Trophoblast cell (in vitro differentiated cells and primary cell): ENCODE measurements at regions not wholly inside any gene's neighbourhood (a gene's known extent, or its start where the extent isn't known, plus 50 kb on each side); places are given as distances from the start of the nearest gene placed in this dataset.

Experiments used
- DNase-seq, 2 donors: peaks; one replicate each; pipeline ENCODE4 v3.0.0-alpha.2; 2016
- H2AFZ ChIP-seq: 2 replicates; pipeline ENCODE4 v1.6.1; 2013; ENCODE audit warnings: low read length, moderate library complexity, mild to moderate bottlenecking; ENCODE audit not compliant: insufficient read depth, poor library complexity
- H2AK5ac ChIP-seq: 2 replicates; pipeline ENCODE4 v1.6.1; 2013; ENCODE audit warnings: mild to moderate bottlenecking, low read length
- H2BK120ac ChIP-seq: 2 replicates; pipeline ENCODE4 v1.6.1; 2013; ENCODE audit warnings: low read length, mild to moderate bottlenecking, moderate library complexity; ENCODE audit not compliant: insufficient read depth, poor library complexity
- H2BK12ac ChIP-seq: 2 replicates; pipeline ENCODE4 v1.6.1; 2013; ENCODE audit warnings: mild to moderate bottlenecking, low read length, moderate library complexity
- H2BK5ac ChIP-seq: 2 replicates; pipeline ENCODE4 v1.6.1; 2013; ENCODE audit warnings: low read length, low read depth, moderate library complexity, mild to moderate bottlenecking; ENCODE audit not compliant: poor library complexity
- H3K14ac ChIP-seq: 2 replicates; pipeline ENCODE4 v1.6.1; 2013; ENCODE audit warnings: mild to moderate bottlenecking, low read length
- H3K18ac ChIP-seq: 2 replicates; pipeline ENCODE4 v1.6.1; 2013; ENCODE audit warnings: mild to moderate bottlenecking, low read length
- H3K23ac ChIP-seq: 2 replicates; pipeline ENCODE4 v1.6.1; 2013; ENCODE audit warnings: low read length
- H3K27ac ChIP-seq: 2 replicates; pipeline ENCODE4 v1.5.1; 2013; ENCODE audit warnings: low read depth, mild to moderate bottlenecking, inconsistent platforms, low read length, moderate library complexity
- H3K27me3 ChIP-seq: 2 replicates; pipeline ENCODE4 v1.6.1; 2013; ENCODE audit warnings: inconsistent platforms, mild to moderate bottlenecking, low read length, moderate library complexity; ENCODE audit not compliant: insufficient read depth
- H3K36me3 ChIP-seq, 2 experiments: 1 replicate in 1 of 2; 2 replicates in 1 of 2; pipeline ENCODE4 v1.6.1; 2013; ENCODE audit warnings: low read length in 2 of 2, mild to moderate bottlenecking in 2 of 2, moderate library complexity in 1 of 2; ENCODE audit not compliant: insufficient read depth in 2 of 2, control insufficient read depth in 1 of 2
- H3K4ac ChIP-seq: 2 replicates; pipeline ENCODE4 v1.6.1; 2013; ENCODE audit warnings: low read depth, mild to moderate bottlenecking, low read length, moderate library complexity
- H3K4me1 ChIP-seq, 2 experiments: 1 replicate in 1 of 2; 2 replicates in 1 of 2; pipeline ENCODE4 v1.6.1; 2013; ENCODE audit warnings: low read length in 2 of 2, mild to moderate bottlenecking in 2 of 2, moderate library complexity in 1 of 2; ENCODE audit not compliant: insufficient read depth in 2 of 2, control insufficient read depth in 1 of 2
- H3K4me2 ChIP-seq: 2 replicates; pipeline ENCODE4 v1.6.1; 2013; ENCODE audit warnings: inconsistent platforms, mild to moderate bottlenecking, low read length, moderate library complexity
- H3K4me3 ChIP-seq: 2 replicates; pipeline ENCODE4 v1.5.1; 2013; ENCODE audit warnings: mild to moderate bottlenecking, low read depth, low read length, inconsistent platforms
- H3K79me1 ChIP-seq: one replicate; pipeline ENCODE4 v1.6.1; 2013; ENCODE audit warnings: low read length
- H3K79me2 ChIP-seq: 2 replicates; pipeline ENCODE4 v1.6.1; 2013; ENCODE audit warnings: low read length, mild to moderate bottlenecking; ENCODE audit not compliant: control insufficient read depth, insufficient read depth, poor library complexity
- H3K9ac ChIP-seq: 2 replicates; pipeline ENCODE4 v1.6.1; 2013; ENCODE audit warnings: mild to moderate bottlenecking, low read length
- H3K9me3 ChIP-seq: 2 replicates; pipeline ENCODE4 v1.6.1; 2013; ENCODE audit warnings: low read depth, mild to moderate bottlenecking, control low read depth, inconsistent platforms, low read length; ENCODE audit not compliant: insufficient read depth
- H4K12ac ChIP-seq: 2 replicates; pipeline ENCODE4 v1.6.1; 2013; ENCODE audit warnings: low read depth, mild to moderate bottlenecking, low read length, moderate library complexity
- H4K8ac ChIP-seq: 2 replicates; pipeline ENCODE4 v1.6.1; 2013; ENCODE audit warnings: low read depth, mild to moderate bottlenecking, low read length, moderate library complexity
- H4K91ac ChIP-seq: one replicate; pipeline ENCODE4 v1.6.1; 2013; ENCODE audit warnings: low read depth, mild to moderate bottlenecking, low read length, moderate library complexity
- WGBS: extraction: QIAGEN DNeasy Blood & Tissue Kit; methylation state at CpG from one replicate; pipeline ENCODE4 v1.1.7; 2013; ENCODE audit warnings: missing lambda C conversion rate; ENCODE audit not compliant: insufficient read length, insufficient coverage; ENCODE audit errors: extremely low coverage; 5-methylcytosine and 5-hydroxymethylcytosine counted together

DNA sequence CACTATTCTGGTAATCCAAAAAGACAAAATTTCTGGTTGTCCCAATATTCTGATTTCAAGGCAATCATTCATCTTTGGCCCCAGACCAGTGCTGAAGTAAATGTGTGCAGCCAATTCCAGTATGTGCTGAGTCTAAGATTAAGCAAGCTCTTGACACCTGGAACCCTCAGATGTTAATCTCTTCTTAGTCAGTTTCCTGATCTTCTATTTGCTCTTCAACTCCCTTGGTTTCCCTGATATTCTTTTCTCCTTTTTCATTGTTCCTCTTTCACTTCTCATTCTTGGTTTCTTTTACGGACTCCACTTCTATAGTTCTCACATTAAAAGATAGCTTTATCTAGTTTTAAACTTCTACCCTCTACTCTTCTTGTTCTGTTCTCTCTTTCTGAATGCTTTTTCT lies 445.7 kb upstream of the FANCL start:
- WGBS = no CpG with 5 or more reads among the region's 1 CpG
- H2AK5ac ChIP-seq = no peak overlapping the region
- H3K4ac ChIP-seq = no peak overlapping the region
- no peak overlapping the region for H2AFZ ChIP-seq
- H3K79me2 ChIP-seq = no peaks in the 10 kb centered on the region
- H3K27ac ChIP-seq = no peak overlapping the region
- no peak overlapping the region for H3K4me3 ChIP-seq
- no peaks in the 10 kb centered on the region for H3K27me3 ChIP-seq
- no peak overlapping the region for H3K14ac ChIP-seq
- H4K8ac ChIP-seq = no peak overlapping the region
- no peak overlapping the region for H3K18ac ChIP-seq
- no peak overlapping the region for H4K91ac ChIP-seq
- H3K36me3 ChIP-seq = no peaks in the 10 kb centered on the region
- H3K4me1 ChIP-seq = no peaks in the 10 kb centered on the region
- no peaks in the 10 kb centered on the region for H3K79me1 ChIP-seq
- H4K12ac ChIP-seq = no peak overlapping the region
- H3K9ac ChIP-seq = no peak overlapping the region
- no peaks in the 10 kb centered on the region for H3K9me3 ChIP-seq
- no peak for DNase-seq
- H2BK5ac ChIP-seq = no peak overlapping the region
- H2BK12ac ChIP-seq = no peak overlapping the region
- H2BK120ac ChIP-seq = no peak overlapping the region
- H3K23ac ChIP-seq = no peak overlapping the region
- H3K4me2 ChIP-seq = no peak overlapping the region

DNA sequence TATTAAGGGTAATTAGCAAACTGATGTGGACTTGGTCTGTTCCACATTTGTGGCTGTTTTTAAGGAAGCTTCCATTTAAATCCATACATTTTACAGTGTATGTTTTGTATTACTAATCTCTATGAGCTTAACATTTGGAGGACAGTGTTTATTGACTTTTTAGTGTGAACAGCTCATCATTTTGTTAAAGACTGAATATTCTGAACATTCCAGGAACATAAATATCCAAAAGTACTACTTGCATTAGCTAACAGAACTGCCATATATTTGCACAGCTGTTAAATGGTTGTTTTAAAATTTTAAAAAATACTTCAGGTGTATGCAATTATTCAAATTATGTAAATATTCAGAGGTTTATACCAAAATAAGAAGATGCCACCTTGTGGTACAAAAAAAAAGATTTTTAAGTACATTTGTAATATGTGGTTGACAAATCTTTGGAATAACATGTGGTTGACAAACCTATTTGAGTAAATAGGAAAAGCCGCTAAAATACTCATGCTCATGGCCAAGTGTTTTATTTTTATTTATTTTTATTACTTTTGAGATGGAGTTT lies 439.7 kb upstream of the FANCL start:
- H3K18ac ChIP-seq = no peak overlapping the region

DNA sequence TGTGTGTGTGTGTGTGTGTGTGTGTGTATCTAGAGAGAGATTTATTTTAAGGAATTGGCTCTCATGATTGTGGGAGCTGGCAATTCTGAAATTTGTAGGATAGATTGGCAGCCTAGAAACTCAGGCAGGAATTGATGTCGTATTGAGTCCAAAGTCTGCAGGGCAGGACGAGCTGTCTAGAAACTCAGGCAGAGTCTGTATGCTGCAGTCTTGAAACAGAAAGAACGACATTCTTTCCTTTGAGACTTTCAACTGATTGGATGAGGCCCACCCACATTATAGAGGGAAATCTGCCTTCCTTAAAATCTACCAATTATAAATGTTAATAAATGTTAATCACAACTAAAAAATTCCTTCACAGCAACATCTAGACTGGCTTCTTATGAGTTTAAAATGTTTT lies 436.6 kb upstream of the FANCL start:
- Histone ChIP-seq H3K79me1 (no peaks in the 10 kb centered on the region), H4K91ac (no peak overlapping the region), H3K4me3 (no peak overlapping the region), H3K14ac (no peak overlapping the region), H3K36me3 (no peaks in the 10 kb centered on the region), H3K27me3 (no peaks in the 10 kb centered on the region), H2AFZ (no peak overlapping the region), H3K9me3 (no peaks in the 10 kb centered on the region), H2BK5ac (no peak overlapping the region), H3K4me1 (no peaks in the 10 kb centered on the region), H3K18ac (no peak overlapping the region), H2BK12ac (no peak overlapping the region), H3K27ac (no peak overlapping the region), H3K4ac (no peak overlapping the region), H2BK120ac (no peak overlapping the region), H3K9ac (no peak overlapping the region), H2AK5ac (no peak overlapping the region), H4K8ac (no peak overlapping the region), H4K12ac (no peak overlapping the region), H3K4me2 (no peak overlapping the region), H3K79me2 (no peaks in the 10 kb centered on the region), H3K23ac (no peak overlapping the region)
- no peak for DNase-seq
- no CpG with 5 or more reads among the region's 3 CpGs for WGBS

More for the DNA sequence above, 439.7 kb upstream of the FANCL start:
- H4K8ac ChIP-seq = no peak overlapping the region
- no peaks in the 10 kb centered on the region for H3K27me3 ChIP-seq
- no peak overlapping the region for H4K12ac ChIP-seq
- peak in 1 of 2 donors; percentile 25 for DNase-seq
- H3K23ac ChIP-seq = no peak overlapping the region
- H3K4ac ChIP-seq = no peak overlapping the region
- no peaks in the 10 kb centered on the region for H3K9me3 ChIP-seq
- H2BK120ac ChIP-seq = no peak overlapping the region
- no peak overlapping the region for H3K4me3 ChIP-seq
- H3K4me2 ChIP-seq = no peak overlapping the region
- H2AFZ ChIP-seq = no peak overlapping the region
- H3K4me1 ChIP-seq = no peaks in the 10 kb centered on the region
- no peak overlapping the region for H2AK5ac ChIP-seq
- no peak overlapping the region for H2BK12ac ChIP-seq
- no peak overlapping the region for H2BK5ac ChIP-seq
- H3K79me2 ChIP-seq = no peaks in the 10 kb centered on the region
- H3K9ac ChIP-seq = no peak overlapping the region
- H3K14ac ChIP-seq = no peak overlapping the region
- H3K27ac ChIP-seq = no peak overlapping the region
- no peaks in the 10 kb centered on the region for H3K79me1 ChIP-seq
- H4K91ac ChIP-seq = no peak overlapping the region
- no peaks in the 10 kb centered on the region for H3K36me3 ChIP-seq
- WGBS = no CpG with 5 or more reads among the region's 1 CpG

DNA sequence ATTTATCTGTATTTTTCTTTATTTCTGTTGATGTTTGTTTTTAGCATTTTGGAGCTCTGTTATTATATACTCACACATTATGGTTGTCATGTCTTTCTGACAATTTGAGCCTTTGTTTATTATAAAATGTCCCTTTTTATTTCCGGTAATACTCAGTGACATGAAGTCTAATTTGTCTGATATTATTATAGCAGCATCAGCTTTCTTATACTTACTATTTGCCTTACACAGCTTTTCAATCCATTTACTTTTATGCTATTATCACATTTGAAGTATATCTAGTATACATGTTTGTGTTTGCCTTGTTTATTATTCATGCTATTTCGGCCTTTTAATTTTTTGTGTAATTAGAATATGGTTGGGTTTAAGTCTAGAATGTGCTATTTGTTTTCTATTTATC lies 430.6 kb upstream of the FANCL start:
- no peaks in the 10 kb centered on the region for H3K9me3 ChIP-seq
- H3K79me1 ChIP-seq = no peaks in the 10 kb centered on the region
- no peaks in the 10 kb centered on the region for H3K36me3 ChIP-seq
- no peak overlapping the region for H4K91ac ChIP-seq
- H3K4me3 ChIP-seq = no peak overlapping the region
- H2AK5ac ChIP-seq = no peak overlapping the region
- H3K18ac ChIP-seq = no peak overlapping the region
- no peaks in the 10 kb centered on the region for H3K27me3 ChIP-seq
- no peak overlapping the region for H2BK5ac ChIP-seq
- no peak overlapping the region for H4K12ac ChIP-seq
- H3K79me2 ChIP-seq = no peaks in the 10 kb centered on the region
- H2BK12ac ChIP-seq = no peak overlapping the region
- H4K8ac ChIP-seq = no peak overlapping the region
- no peak overlapping the region for H3K4ac ChIP-seq
- no peak overlapping the region for H2BK120ac ChIP-seq
- no peak overlapping the region for H3K23ac ChIP-seq
- WGBS = no CpG with 5 or more reads among the region's 2 CpGs
- no peak overlapping the region for H3K4me2 ChIP-seq
- H3K14ac ChIP-seq = no peak overlapping the region
- H3K9ac ChIP-seq = no peak overlapping the region
- no peak overlapping the region for H3K27ac ChIP-seq
- no peak for DNase-seq
- H3K4me1 ChIP-seq = no peaks in the 10 kb centered on the region
- H2AFZ ChIP-seq = no peak overlapping the region
